Stimulated activated CD8-positive, alpha-beta memory T cell treated with anti-CD3 and anti-CD28 coated beads, Interleukin-12 subunit alpha, Interleukin-12 subunit beta, amount 100 ng/mL, for 24 hours (primary cell): ENCODE measurements at regions not wholly inside any gene's neighbourhood (a gene's known extent, or its start where the extent isn't known, plus 50 kb on each side); places are given as distances from the start of the nearest gene placed in this dataset.
"Not testable (repeated sequence)": the region's sequence is repeated elsewhere in the genome, so short reads cannot be mapped to it uniquely, and the experiment has no call there.

Source experiments
- DNase-seq: peaks from one replicate; pipeline ENCODE4 v3.0.0-alpha.2; 2020; ENCODE audit errors: extremely low read depth

- not testable (repeated sequence) for DNase-seq
These were observed 204.0 kb upstream of the SLITRK1 start for GRCh38 chr13:84086098-84086846.

GRCh38 chr13:84082462-84082861 is 200.2 kb upstream of the SLITRK1 start:
- DNase-seq, result no peak

GRCh38 chr13:84080748-84081530 is 198.7 kb upstream of the SLITRK1 start:
- DNase-seq, result no peak

DNA sequence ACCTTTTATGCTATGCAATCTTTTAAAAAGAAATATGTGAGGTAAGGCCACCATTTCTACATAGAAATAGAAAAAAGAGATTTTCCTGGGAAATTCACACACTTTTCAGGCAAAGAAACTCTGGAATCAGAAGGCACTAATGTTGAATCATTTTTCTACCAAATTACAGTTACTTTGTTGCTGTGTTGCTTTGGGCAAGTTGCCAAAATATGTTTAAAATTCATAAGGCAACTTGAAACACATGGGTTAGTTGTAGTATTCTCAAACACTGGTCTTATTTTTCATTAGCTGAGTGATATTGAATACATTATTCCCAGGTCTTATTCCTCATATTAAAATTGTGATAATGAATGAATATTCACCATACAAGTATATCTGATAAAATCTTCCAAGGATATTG is 195.0 kb upstream of the SLITRK1 start:
- no peak for DNase-seq

- no peak for DNase-seq
These were observed 194.0 kb upstream of the SLITRK1 start for GRCh38 chr13:84076280-84076679.

GRCh38 chr13:84050536-84050935 is 168.3 kb upstream of the SLITRK1 start:
- no peak for DNase-seq

- no peak for DNase-seq
These were observed 167.4 kb upstream of the SLITRK1 start for GRCh38 chr13:84049443-84050219.

GRCh38 chr13:84044805-84045204 is 162.5 kb upstream of the SLITRK1 start:
- no peak for DNase-seq

- DNase-seq, result no peak
These were observed 155.7 kb upstream of the SLITRK1 start for GRCh38 chr13:84038001-84038400.

- no peak for DNase-seq
These were observed 149.8 kb upstream of the SLITRK1 start for GRCh38 chr13:84032116-84032515.

DNA sequence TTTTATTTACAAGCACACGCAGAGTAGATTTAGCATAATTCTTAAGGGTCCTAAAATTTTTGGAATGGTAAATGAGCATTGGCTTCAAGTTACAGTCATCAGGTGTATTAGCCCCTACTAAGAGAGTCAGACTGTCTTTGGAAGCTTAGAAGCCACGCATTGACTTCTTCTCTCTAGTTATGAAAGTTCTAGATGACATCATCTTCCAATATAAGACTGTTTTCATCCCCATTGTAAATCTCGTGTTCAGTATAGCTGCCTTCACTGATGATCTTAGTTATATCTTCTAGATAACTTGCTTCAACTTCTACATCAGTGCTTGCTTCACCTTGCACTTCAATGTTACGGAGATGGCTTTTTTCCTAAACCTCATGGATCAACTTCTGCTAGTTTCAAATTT is 148.8 kb upstream of the SLITRK1 start:
- DNase-seq, result no peak

- DNase-seq, result no peak
These were observed 147.1 kb upstream of the SLITRK1 start for GRCh38 chr13:84029396-84029795.

- DNase-seq, result no peak
These were observed 143.6 kb upstream of the SLITRK1 start for GRCh38 chr13:84025824-84026223.

DNA sequence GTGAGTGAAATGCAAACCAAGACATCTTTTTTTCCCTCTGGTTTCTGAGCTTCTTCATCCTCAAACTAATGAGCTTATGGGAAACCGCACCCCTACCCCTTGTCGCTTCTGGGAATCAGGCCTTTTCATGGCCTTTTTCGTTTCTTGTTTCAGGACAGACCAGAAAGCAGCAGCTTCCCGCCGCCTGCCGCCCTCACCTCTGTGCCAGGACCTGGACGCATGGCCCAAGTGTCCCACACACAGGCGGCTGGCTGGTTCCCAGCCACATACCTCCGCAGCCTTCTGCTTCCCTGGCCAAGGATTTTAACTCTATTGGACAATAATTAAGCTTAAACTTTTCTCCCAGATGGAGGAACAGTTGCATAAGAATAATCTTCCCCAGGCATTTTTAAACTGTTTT is 114.1 kb upstream of the SLITRK1 start:
- no peak for DNase-seq

DNA sequence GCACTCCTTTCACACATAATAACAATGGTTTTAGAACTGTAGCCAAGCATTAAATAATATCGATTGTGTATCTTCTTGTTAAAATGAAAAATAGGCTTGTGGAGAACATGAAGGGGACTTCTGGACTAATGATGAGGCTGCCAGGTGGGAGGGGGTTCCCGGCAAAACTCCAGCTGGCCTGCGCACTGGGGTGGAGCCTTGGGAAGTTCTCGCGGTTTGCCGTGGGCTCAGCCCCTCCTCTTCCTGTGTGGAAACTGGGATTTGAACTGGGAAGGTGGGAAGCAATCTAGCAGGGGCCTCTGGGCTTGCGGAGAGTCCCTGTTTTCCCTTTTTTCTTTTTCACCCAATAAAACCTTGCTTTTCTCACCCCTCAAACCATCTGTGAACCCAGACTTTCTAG is 113.7 kb upstream of the SLITRK1 start:
- no peak for DNase-seq

- no peak for DNase-seq
These were observed 110.5 kb upstream of the SLITRK1 start for GRCh38 chr13:83992566-83993358.

DNA sequence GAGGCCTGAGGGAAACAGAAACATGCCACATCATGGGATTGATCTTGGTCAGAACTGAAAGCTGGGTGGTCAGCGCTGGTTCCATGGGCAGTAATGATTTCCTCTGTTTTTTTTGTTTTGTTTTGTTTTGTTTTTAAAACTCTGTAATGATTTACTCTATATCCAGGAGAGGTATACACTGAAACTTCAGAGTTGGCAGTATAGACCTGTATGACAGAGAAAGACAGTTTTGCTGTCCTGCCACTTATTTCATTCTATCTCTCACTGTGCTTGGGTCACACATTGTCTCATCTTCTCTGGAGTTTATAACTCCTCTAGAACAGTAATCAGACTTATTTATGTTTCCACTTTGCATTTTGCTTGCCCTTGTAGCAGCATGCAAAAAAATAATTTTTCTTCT is 105.1 kb upstream of the SLITRK1 start:
- no peak for DNase-seq

DNA sequence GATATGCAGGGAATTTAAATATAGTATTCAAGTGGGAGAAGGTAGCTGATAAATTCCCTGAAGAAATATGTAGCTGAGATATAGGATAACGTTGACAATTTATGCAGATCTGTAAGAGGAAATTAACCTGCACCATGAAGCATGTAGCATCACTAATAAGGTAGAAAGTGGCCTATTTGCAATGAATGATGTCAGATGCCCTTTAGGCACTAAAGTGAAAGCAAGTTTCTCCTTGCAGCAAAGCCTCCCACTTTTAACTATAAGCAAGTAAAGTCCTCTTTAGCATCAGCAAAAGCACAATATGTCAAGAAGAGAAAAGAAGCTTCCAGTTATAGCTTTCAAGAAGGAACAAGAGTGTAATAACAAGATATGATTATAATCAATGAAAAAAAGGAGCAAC is 102.5 kb upstream of the SLITRK1 start:
- no peak for DNase-seq

DNA sequence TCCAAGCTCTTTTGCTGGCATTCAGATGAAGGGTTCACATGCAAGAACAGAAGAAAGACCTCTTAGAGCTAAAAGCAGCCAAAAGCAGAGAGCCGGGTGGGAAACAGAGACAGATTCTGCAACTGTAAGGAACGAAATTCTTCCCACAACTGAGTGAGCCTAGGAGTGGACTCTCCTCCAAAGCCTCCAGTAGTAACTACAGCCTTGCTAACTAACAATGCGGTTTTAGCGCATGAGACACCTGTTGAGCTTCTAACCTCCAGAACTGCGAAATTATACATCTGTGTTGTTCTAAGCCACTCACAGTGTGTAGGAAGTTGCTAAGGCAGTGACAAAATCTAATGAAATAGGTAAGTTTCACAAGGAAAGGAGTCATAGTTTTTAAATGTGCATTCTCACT is 98.1 kb upstream of the SLITRK1 start:
- DNase-seq, result no peak

DNA sequence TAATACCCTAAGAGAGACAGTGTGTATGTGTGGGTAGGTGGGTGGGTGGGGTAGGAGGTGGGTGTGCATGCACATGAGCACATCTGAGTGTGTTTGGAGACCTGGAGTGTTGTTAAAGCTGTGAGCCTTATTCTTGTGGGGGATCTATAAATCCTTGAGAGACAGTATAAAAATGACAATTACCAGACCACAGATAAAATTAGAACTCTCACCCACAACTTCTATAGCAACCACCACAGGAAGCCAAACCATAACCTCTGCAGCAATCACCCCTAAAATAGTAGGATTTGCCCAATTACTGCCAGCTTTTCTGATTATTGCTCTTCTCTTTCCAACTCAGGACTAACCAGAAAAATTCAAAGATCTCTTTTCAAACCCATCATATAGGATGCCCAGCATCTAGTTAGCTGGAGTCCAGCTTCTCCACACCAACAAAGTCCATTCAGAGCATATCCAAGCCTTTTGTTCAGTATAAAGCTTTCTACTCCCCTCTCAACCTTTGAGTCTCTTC is 93.4 kb upstream of the SLITRK1 start:
- DNase-seq, result no peak

DNA sequence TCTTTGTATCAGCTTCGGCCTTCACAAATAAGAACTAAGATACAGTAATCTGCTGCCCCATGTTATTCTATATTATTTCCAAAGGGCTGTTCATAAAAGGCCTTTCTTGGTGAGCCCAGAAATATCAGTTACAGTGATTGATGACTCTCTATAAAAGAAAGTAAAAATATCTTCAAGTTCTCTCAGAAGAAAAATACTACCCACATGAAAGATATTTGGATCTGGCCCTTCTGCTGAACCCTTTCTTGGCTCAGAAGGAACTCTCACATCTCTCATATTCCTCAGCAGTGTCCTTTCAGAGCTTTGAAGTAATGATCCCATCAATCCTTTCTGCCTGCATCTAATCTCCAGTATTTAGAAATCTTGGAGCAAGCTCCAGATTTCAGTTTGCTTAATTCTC is 76.3 kb upstream of the SLITRK1 start:
- no peak for DNase-seq

DNA sequence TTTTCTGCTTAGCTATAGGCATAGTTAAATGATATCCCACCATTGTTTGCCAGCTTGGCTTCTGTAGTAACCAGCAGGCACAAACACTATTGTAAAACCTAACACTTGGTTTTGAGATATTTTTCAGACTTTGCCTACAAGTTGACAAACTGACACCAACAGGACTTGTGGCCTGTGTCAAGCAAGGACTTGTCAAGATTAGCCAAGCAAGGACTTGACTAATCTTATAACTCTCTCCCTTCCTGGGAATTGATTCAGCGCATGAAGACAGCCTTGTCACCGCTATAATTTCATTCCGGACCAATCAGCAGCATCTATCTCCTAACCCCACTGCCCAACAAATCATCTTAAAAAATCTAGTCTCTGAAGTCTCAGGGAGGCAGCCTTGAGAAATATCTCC is 72.7 kb upstream of the SLITRK1 start:
- no peak for DNase-seq
